ENCODE measurements at regions not wholly inside any gene's neighbourhood (a gene's known extent, or its start where the extent isn't known, plus 50 kb on each side); places are given as distances from the start of the nearest gene placed in this dataset.
"Not testable (repeated sequence)": the region's sequence is repeated elsewhere in the genome, so short reads cannot be mapped to it uniquely, and the experiment has no call there.

- H3K27ac ChIP-seq; DNase-seq (ENCODE audit: low read depth, low spot score): not testable (repeated sequence)
These were observed 64.5 kb downstream of the SLC30A10 start for GRCh38 chr1:219863816-219864215.

- no peak overlapping the region for H3K27ac ChIP-seq
- DNase-seq (ENCODE audit: low read depth, low spot score): no peak
These were observed 66.0 kb downstream of the SLC30A10 start for GRCh38 chr1:219862366-219862765.

GRCh38 chr1:219858980-219859379 lies 69.4 kb downstream of the SLC30A10 start:
- H3K27ac ChIP-seq: no peak overlapping the region
- no peak for DNase-seq (ENCODE audit: low read depth, low spot score)

- no peak overlapping the region for H3K27ac ChIP-seq
- DNase-seq (ENCODE audit: low read depth, low spot score): no peak
These were observed 81.0 kb downstream of the SLC30A10 start for GRCh38 chr1:219847215-219847855.

GRCh38 chr1:219839595-219839994 lies 88.8 kb downstream of the SLC30A10 start:
- DNase-seq (ENCODE audit: low read depth, low spot score); H3K27ac ChIP-seq: not testable (repeated sequence)

- no peak overlapping the region for H3K27ac ChIP-seq
- DNase-seq (ENCODE audit: low read depth, low spot score): no peak
These were observed 90.4 kb downstream of the SLC30A10 start for GRCh38 chr1:219837994-219838294.

- H3K27ac ChIP-seq: no peak overlapping the region
- DNase-seq (ENCODE audit: low read depth, low spot score): peak; percentile 6
These were observed 90.9 kb downstream of the SLC30A10 start for GRCh38 chr1:219837274-219837993.

- H3K27ac ChIP-seq: no peak overlapping the region
- DNase-seq (ENCODE audit: low read depth, low spot score): no peak
These were observed 93.9 kb downstream of the SLC30A10 start for GRCh38 chr1:219834314-219834917.

- H3K27ac ChIP-seq: no peak overlapping the region
- DNase-seq (ENCODE audit: low read depth, low spot score): no peak
These were observed 95.0 kb downstream of the SLC30A10 start for GRCh38 chr1:219833214-219833815.

- no peak for DNase-seq (ENCODE audit: low read depth, low spot score)
- no peak overlapping the region for H3K27ac ChIP-seq
These were observed 102.1 kb downstream of the SLC30A10 start for GRCh38 chr1:219826290-219826689.

- H3K27ac ChIP-seq: no peak overlapping the region
- DNase-seq (ENCODE audit: low read depth, low spot score): no peak
These were observed 103.0 kb downstream of the SLC30A10 start for GRCh38 chr1:219825355-219825754.

GRCh38 chr1:219824338-219824737 lies 104.0 kb downstream of the SLC30A10 start:
- no peak overlapping the region for H3K27ac ChIP-seq
- no peak for DNase-seq (ENCODE audit: low read depth, low spot score)

GRCh38 chr1:219820551-219820950 lies 107.8 kb downstream of the SLC30A10 start:
- no peak for DNase-seq (ENCODE audit: low read depth, low spot score)
- H3K27ac ChIP-seq: no peak overlapping the region

- no peak for DNase-seq (ENCODE audit: low read depth, low spot score)
- H3K27ac ChIP-seq: no peak overlapping the region
These were observed 110.4 kb downstream of the SLC30A10 start for GRCh38 chr1:219817914-219818313.

- DNase-seq (ENCODE audit: low read depth, low spot score): no peak
- no peak overlapping the region for H3K27ac ChIP-seq
These were observed 115.1 kb downstream of the SLC30A10 start for GRCh38 chr1:219813294-219813693.

- peak; percentile 18 for DNase-seq (ENCODE audit: low read depth, low spot score)
- H3K27ac ChIP-seq: no peak overlapping the region
These were observed 115.7 kb downstream of the SLC30A10 start for GRCh38 chr1:219812491-219813203.

GRCh38 chr1:219812086-219812485 lies 116.3 kb downstream of the SLC30A10 start:
- H3K27ac ChIP-seq: no peak overlapping the region
- DNase-seq (ENCODE audit: low read depth, low spot score): no peak

GRCh38 chr1:219810451-219810850 lies 117.9 kb downstream of the SLC30A10 start:
- no peak overlapping the region for H3K27ac ChIP-seq

GRCh38 chr1:219808790-219809189 lies 119.6 kb downstream of the SLC30A10 start:
- no peak for DNase-seq (ENCODE audit: low read depth, low spot score)
- no peak overlapping the region for H3K27ac ChIP-seq

More at GRCh38 chr1:219810451-219810850, 117.9 kb downstream of the SLC30A10 start:
- DNase-seq (ENCODE audit: low read depth, low spot score): no peak

GRCh38 chr1:219806642-219807041 lies 121.7 kb downstream of the SLC30A10 start:
- DNase-seq (ENCODE audit: low read depth, low spot score): no peak
- H3K27ac ChIP-seq: no peak overlapping the region

- no peak overlapping the region for H3K27ac ChIP-seq
- no peak for DNase-seq (ENCODE audit: low read depth, low spot score)
These were observed 122.3 kb downstream of the SLC30A10 start for GRCh38 chr1:219806020-219806419.
